GM13977 (cell line): ENCODE measurements at regions not wholly inside any gene's neighbourhood (a gene's known extent, or its start where the extent isn't known, plus 50 kb on each side); places are given as distances from the start of the nearest gene placed in this dataset.
"Not testable (repeated sequence)": the region's sequence is repeated elsewhere in the genome, so short reads cannot be mapped to it uniquely, and the experiment has no call there.

Experiments used
- DNase-seq: peaks from one replicate; pipeline ENCODE4 v3.0.0; 2012; ENCODE audit warnings: low spot score
- in situ Hi-C: fragments of 300-500 bp; cut with MboI; formaldehyde crosslinking; loops from one replicate; pipeline ENCODE4 v1.12.0; 2022; ENCODE audit warnings: low sequenced_read_pairs, low pct_unique_long_range_greater_than_20kb, mixed read lengths, inconsistent platforms; ENCODE audit not compliant: unreplicated experiment
- TF ChIP-seq, protein P1 (sequence below): IDR thresholded peaks from 2 replicates; pipeline ENCODE4 v1.5.1; 2012; ENCODE audit warnings: mild to moderate bottlenecking, control low read depth; ENCODE audit not compliant: insufficient read depth; ENCODE audit errors: extremely low read depth, missing control alignments

GRCh38 chr10:131363416-131363815 lies 51.9 kb upstream of the TCERG1L start:
- TF ChIP-seq, protein P1, sequence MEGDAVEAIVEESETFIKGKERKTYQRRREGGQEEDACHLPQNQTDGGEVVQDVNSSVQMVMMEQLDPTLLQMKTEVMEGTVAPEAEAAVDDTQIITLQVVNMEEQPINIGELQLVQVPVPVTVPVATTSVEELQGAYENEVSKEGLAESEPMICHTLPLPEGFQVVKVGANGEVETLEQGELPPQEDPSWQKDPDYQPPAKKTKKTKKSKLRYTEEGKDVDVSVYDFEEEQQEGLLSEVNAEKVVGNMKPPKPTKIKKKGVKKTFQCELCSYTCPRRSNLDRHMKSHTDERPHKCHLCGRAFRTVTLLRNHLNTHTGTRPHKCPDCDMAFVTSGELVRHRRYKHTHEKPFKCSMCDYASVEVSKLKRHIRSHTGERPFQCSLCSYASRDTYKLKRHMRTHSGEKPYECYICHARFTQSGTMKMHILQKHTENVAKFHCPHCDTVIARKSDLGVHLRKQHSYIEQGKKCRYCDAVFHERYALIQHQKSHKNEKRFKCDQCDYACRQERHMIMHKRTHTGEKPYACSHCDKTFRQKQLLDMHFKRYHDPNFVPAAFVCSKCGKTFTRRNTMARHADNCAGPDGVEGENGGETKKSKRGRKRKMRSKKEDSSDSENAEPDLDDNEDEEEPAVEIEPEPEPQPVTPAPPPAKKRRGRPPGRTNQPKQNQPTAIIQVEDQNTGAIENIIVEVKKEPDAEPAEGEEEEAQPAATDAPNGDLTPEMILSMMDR: no peak
- in situ Hi-C loops: no loop called here
- DNase-seq: no peak

DNA sequence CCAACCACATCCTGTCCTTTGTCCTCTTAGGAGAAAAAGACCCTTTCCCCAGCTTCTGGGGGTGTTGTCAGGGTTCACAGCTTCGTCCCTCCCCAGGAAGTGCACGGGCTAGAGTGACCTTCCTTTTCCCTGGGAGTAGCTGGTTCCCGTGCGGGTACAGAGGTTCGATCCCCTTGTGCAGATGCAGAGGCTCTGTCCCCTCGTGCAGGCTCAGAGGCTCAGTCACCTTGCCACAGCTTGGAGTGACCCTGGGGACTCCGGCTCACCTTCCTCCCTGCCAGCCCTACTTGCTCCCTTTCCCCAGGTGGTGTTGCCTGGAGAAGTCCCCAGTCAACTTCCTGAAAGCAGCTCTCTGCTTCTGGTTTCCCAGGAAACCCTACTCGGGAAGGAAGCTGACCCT lies 60.0 kb upstream of the TCERG1L start:
- DNase-seq: no peak
- in situ Hi-C loops: no loop called here
- TF ChIP-seq, protein P1: no peak

DNA sequence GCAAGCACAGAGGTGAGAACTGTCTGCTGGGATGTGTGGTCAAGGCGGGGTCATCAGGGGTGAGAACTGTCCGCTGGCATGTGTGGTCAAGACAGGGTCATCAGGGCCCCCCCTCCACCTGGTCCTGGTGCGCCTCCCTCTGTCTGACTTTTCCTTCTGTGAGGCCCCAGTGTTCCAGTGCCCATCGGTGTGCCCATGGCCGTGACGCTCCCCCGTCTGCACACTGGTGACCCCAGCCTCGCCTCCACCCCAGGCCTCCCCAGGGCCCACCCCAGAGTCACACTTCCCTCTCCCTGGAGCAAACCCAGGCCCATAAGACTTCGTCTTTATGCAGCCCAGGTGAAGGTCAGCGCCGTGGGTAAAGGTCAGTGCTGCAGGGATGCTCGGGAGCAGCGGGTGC lies 70.1 kb upstream of the TCERG1L start:
- in situ Hi-C loops: no loop called here
- DNase-seq: no peak
- TF ChIP-seq, protein P1: no peak

DNA sequence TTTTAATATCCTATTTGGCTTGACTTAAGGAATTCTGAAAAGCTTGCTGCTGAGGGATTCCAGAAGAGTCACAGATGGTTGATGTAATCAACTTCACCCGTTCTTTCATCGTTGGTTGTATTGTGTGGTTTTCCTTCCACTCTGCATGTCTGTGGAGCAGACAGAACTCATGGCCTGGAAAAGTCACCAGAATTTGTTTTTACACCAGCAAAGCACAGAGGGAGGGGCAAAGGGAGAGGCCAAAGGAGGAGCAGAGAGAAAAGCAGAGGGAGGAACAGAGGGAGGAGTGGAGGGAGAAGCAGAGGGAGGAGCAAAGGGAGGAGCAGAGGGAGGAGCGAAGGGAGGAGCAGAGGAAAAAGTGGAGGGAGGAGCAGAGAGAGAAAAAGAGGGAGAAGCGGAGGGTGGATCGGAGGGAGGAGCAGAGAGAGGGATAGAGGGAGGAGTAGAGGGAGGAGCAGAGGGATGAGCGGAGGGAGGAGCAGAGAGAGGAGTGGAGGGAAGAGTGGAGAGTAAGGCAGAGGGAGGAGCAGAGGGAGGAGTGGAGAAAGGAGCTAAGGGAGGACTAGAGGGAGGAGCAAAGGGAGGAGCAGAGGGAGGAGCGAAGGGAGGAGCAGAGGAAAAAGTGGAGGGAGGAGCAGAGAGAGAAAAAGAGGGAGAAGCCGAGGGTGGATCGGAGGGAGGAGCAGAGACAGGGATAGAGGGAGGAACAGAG lies 73.8 kb upstream of the TCERG1L start:
- in situ Hi-C loops, DNase-seq: not testable (repeated sequence)

- in situ Hi-C loops: no loop called here
- no peak for DNase-seq
- TF ChIP-seq, protein P1: no peak
Measured at GRCh38 chr10:131387018-131387529, 75.6 kb upstream of the TCERG1L start.

DNA sequence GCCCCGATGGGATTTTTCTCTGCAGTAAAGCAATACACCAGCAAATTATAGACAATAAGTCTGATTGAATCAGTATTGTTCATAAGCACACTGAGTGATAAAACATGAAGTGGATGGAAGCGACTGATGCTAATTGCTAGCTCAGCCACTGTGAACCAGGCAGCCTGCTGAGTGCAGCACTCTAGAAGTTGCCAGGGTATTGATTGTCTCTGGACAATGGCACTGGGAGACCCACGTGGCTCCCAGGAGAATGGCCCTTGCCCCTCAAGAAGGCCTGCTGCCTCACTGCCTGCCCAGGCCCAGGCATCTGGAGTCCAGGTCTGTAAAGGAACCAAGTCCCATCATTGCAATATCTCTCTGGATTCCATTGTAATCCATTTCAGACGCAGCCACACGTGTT lies 80.4 kb upstream of the TCERG1L start:
- TF ChIP-seq, protein P1: no peak
- DNase-seq: no peak
- in situ Hi-C loops: no loop called here

- DNase-seq: no peak
- TF ChIP-seq, protein P1: no peak
- in situ Hi-C loops: no loop called here
Measured at GRCh38 chr10:131396121-131397050, 84.9 kb upstream of the TCERG1L start.
